GM19395 (cell line): ENCODE measurements at regions not wholly inside any gene's neighbourhood (a gene's known extent, or its start where the extent isn't known, plus 50 kb on each side); places are given as distances from the start of the nearest gene placed in this dataset.
"Not testable (repeated sequence)": the region's sequence is repeated elsewhere in the genome, so short reads cannot be mapped to it uniquely, and the experiment has no call there.

ENCODE experiments used
- ATAC-seq: cut with Tn5 transposase; IDR thresholded peaks from one replicate; pipeline ENCODE4 v1.9.1; 2021; ENCODE audit warnings: mild to moderate bottlenecking, moderate library complexity; ENCODE audit not compliant: unreplicated experiment

- ATAC-seq = not testable (repeated sequence)
Observed at GRCh38 chr16:7865393-7865792, 532.7 kb downstream of the RBFOX1 start.

- no peak for ATAC-seq
Observed at GRCh38 chr16:7861891-7862582, 529.4 kb downstream of the RBFOX1 start.

- ATAC-seq = no peak
Observed at GRCh38 chr16:7853197-7853596, 520.6 kb downstream of the RBFOX1 start.

GRCh38 chr16:7849841-7850240 is 517.2 kb downstream of the RBFOX1 start:
- ATAC-seq = no peak

- ATAC-seq = no peak
Observed at GRCh38 chr16:7843261-7843660, 510.6 kb downstream of the RBFOX1 start.

GRCh38 chr16:7839568-7839967 is 506.9 kb downstream of the RBFOX1 start:
- no peak for ATAC-seq

- ATAC-seq = no peak
Observed at GRCh38 chr16:7834771-7835431, 502.3 kb downstream of the RBFOX1 start.

GRCh38 chr16:7820816-7821215 is 488.2 kb downstream of the RBFOX1 start:
- no peak for ATAC-seq

- no peak for ATAC-seq
Observed at GRCh38 chr16:7805686-7806396, 473.2 kb downstream of the RBFOX1 start.

- no peak for ATAC-seq
Observed at GRCh38 chr16:7804635-7805195, 472.1 kb downstream of the RBFOX1 start.

- no peak for ATAC-seq
Observed at GRCh38 chr16:7792346-7792745, 459.7 kb downstream of the RBFOX1 start.

- ATAC-seq = no peak
Observed at GRCh38 chr16:7791028-7791590, 458.5 kb downstream of the RBFOX1 start.

- no peak for ATAC-seq
Observed at GRCh38 chr16:7775072-7775488, 442.4 kb downstream of the RBFOX1 start.

GRCh38 chr16:7772722-7773121 is 440.1 kb downstream of the RBFOX1 start:
- no peak for ATAC-seq

GRCh38 chr16:7769091-7769490 is 436.4 kb downstream of the RBFOX1 start:
- ATAC-seq = not testable (repeated sequence)

- no peak for ATAC-seq
Observed at GRCh38 chr16:7765079-7765550, 432.5 kb downstream of the RBFOX1 start.

GRCh38 chr16:7763111-7763510 is 430.5 kb downstream of the RBFOX1 start:
- no peak for ATAC-seq
